ENCODE measurements at regions not wholly inside any gene's neighbourhood (a gene's known extent, or its start where the extent isn't known, plus 50 kb on each side); places are given as distances from the start of the nearest gene placed in this dataset.
A peak's percentile ranks its signal among the peaks of the same experiment; 100 is the strongest.

DNA sequence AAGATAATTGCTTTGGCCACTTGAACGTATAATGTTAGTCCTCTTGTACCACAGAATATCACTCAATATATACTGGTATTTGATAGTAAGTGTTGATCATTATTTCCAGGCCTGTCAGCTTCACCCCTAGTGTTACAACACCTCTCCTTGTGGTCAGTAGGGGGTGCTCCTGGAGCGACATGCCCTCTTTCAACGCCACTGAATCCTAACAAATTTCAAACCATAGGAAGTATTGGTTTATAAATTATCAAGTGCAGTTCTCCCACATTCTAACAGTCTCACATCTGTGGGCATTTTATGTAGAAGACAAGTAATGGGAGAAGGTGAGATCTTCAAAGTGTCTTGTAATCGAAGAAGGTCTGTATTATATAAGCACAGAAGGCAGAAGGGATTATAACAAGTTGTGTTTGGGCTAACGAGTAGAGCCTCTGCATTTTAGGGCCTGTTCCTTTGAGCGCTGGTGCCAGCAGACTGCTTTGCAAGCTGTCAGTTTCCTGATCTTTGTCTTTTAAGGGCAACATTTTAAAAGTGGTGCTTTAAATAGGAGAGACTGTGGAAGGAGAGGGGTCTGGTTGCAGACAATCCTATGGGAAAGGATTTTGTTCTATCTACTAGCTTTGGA lies 57.1 kb upstream of the CEP162 start:
- no peak overlapping the region for H3K27ac ChIP-seq
- TF ChIP-seq EP300 (IDR thresholded peaks at IDR 0.05) (no peak), POLR2AphosphoS5 (IDR thresholded peaks at IDR 0.05) (no peak), POLR2A (IDR thresholded peaks at IDR 0.05) (no peak)
- TF ChIP-seq, protein P1, sequence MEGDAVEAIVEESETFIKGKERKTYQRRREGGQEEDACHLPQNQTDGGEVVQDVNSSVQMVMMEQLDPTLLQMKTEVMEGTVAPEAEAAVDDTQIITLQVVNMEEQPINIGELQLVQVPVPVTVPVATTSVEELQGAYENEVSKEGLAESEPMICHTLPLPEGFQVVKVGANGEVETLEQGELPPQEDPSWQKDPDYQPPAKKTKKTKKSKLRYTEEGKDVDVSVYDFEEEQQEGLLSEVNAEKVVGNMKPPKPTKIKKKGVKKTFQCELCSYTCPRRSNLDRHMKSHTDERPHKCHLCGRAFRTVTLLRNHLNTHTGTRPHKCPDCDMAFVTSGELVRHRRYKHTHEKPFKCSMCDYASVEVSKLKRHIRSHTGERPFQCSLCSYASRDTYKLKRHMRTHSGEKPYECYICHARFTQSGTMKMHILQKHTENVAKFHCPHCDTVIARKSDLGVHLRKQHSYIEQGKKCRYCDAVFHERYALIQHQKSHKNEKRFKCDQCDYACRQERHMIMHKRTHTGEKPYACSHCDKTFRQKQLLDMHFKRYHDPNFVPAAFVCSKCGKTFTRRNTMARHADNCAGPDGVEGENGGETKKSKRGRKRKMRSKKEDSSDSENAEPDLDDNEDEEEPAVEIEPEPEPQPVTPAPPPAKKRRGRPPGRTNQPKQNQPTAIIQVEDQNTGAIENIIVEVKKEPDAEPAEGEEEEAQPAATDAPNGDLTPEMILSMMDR (IDR thresholded peaks at IDR 0.05) = peak in 1 of 4 experiments; percentile 22
- H3K36me3 ChIP-seq = no peaks in the 10 kb centered on the region
- no peak for ATAC-seq
- H3K27me3 ChIP-seq = no peaks in the 10 kb centered on the region
- no peak overlapping the region for H3K4me3 ChIP-seq
- WGBS, 2 donors (ENCODE audit: low coverage in 1 of 2) = 25 to 41% methylated on average over 6 of the region's 6 CpGs
- peaks cover 0 to 2% (median 0%) of the 10 kb centered on the region in 3 donors for H3K9me3 ChIP-seq
- no peaks in the 10 kb centered on the region for H3K4me1 ChIP-seq

DNA sequence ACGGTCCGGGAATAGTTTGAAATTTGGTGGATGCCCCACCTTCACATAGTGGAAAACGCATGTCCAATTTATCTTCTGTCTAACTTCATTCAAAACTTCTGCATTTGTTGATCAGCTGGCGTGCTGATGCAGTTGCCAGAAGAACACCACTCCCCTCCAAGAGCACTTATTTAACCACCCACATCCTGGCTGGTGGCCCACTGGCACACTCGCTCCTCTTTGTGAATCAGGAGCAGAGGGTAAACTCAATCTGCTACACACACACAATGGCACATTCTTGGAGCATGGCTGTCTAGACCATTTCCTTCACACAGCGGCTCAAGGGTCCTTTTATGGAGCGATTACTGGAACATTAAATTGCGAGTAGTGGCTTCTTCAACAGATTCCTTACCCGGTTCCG lies 55.1 kb upstream of the CEP162 start:
- ATAC-seq = no peak
- Histone ChIP-seq H3K27ac (no peak overlapping the region), H3K4me1 (no peaks in the 10 kb centered on the region), H3K9me3 (no peaks in the 10 kb centered on the region), H3K36me3 (no peaks in the 10 kb centered on the region), H3K27me3 (no peaks in the 10 kb centered on the region), H3K4me3 (no peak overlapping the region)
- WGBS, 2 donors (ENCODE audit: low coverage in 1 of 2) = 51 to 80% methylated on average over 5 to 10 of the region's 10 CpGs
- TF ChIP-seq EP300 (IDR thresholded peaks at IDR 0.05) = no peak
- TF ChIP-seq POLR2AphosphoS5 (IDR thresholded peaks at IDR 0.05) = no peak
- TF ChIP-seq, protein P1 (IDR thresholded peaks at IDR 0.05) = no peak
- TF ChIP-seq POLR2A (IDR thresholded peaks at IDR 0.05) = no peak

DNA sequence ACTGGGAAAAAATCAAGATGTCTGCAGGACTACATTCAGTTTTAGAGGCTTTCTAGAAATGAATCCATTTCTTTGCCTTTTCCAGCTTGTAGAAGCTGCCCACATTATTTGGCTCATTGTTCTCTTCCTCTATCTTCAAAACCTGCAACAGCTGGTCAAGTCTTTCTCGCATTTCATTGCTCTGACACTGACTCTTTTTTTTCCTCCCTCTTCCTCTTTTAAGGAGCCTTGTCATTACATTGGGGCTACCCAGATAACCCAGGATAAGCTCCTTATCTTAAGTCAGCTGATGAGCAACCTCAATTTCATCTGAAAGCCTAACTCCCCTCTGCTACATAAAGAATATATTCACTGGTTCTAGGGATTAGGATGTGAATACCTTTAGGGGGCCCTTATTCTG lies 53.2 kb upstream of the CEP162 start:
- no peaks in the 10 kb centered on the region for H3K36me3 ChIP-seq
- TF ChIP-seq POLR2A (IDR thresholded peaks at IDR 0.05) (no peak), EP300 (IDR thresholded peaks at IDR 0.05) (no peak), POLR2AphosphoS5 (IDR thresholded peaks at IDR 0.05) (no peak)
- TF ChIP-seq, protein P1 (IDR thresholded peaks at IDR 0.05) = no peak
- no peaks in the 10 kb centered on the region for H3K4me1 ChIP-seq
- H3K27me3 ChIP-seq = no peaks in the 10 kb centered on the region
- 91% methylated on average over 1 of the region's 1 CpG; no CpG with 5 or more reads in 1 of the 2 donors for WGBS, 2 donors (ENCODE audit: low coverage in 1 of 2)
- no peaks in the 10 kb centered on the region for H3K9me3 ChIP-seq
- H3K4me3 ChIP-seq = no peak overlapping the region
- no peak overlapping the region for H3K27ac ChIP-seq
- no peak for ATAC-seq

DNA sequence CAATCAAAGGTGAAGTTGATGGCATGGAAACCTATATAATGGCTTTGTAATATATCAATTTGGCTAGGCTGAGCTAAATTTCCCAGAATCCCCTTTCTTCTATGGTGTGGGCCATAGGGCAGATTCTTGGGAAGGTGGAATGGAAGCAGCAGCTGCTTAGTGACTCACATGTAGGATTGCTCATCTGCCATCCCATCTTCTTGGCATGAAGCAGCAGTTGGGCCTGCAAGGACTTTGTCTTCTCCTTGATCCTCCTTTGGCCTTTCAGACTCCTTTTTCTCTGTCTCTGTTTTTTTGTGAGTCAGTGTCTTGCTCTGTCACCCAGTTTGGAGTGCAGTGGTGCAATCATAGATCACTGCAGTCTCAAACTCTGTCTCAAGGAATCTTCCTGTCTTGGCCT lies 52.6 kb upstream of the CEP162 start:
- H3K27me3 ChIP-seq = no peaks in the 10 kb centered on the region
- H3K27ac ChIP-seq = no peak overlapping the region
- H3K4me3 ChIP-seq = no peak overlapping the region
- H3K36me3 ChIP-seq = no peaks in the 10 kb centered on the region
- no peaks in the 10 kb centered on the region for H3K9me3 ChIP-seq
- no peaks in the 10 kb centered on the region for H3K4me1 ChIP-seq
- ATAC-seq = no peak
- TF ChIP-seq POLR2A (IDR thresholded peaks at IDR 0.05) (no peak), POLR2AphosphoS5 (IDR thresholded peaks at IDR 0.05) (no peak), EP300 (IDR thresholded peaks at IDR 0.05) (no peak)
- TF ChIP-seq, protein P1 (IDR thresholded peaks at IDR 0.05) = no peak

DNA sequence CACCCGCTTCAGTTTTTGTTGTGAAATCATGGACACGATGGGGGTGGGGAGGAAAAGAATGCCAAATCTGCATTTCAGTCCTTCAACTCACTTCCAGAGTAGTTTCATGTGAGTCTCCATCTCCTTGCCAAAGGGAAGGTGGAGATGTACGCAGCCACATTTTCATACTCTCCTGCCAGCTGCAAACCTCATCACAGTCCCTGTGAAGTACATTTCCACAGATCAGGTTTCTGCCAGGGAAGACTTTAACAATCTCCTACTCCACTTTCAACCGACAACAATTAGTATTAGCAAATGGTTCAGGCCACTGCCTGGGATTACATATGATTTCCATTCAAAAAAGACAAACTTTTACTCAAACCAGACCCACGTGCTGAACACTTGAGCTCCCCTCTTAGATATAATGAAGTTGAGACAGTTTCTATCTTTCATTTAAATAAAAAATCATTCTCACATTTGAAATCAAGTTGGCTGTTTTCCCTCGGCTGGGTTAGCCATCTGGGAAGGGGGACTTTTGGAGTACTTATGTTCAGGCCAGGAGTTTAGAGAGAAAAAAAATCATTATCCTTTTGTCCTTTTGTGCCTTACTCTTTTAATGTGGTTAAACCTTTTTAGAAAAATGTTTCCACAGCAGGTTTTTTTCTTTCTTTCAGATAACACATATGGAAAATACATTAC lies 51.0 kb upstream of the CEP162 start:
- Histone ChIP-seq H3K9me3 (no peaks in the 10 kb centered on the region), H3K27me3 (no peaks in the 10 kb centered on the region), H3K4me1 (no peaks in the 10 kb centered on the region), H3K36me3 (no peaks in the 10 kb centered on the region), H3K4me3 (no peak overlapping the region), H3K27ac (no peak overlapping the region)
- 30 to 46% methylated on average over 5 to 6 of the region's 6 CpGs for WGBS, 2 donors (ENCODE audit: low coverage in 1 of 2)
- no peak for ATAC-seq
- TF ChIP-seq POLR2AphosphoS5 (IDR thresholded peaks at IDR 0.05) = no peak
- no peak for TF ChIP-seq EP300 (IDR thresholded peaks at IDR 0.05)
- TF ChIP-seq, protein P1 (IDR thresholded peaks at IDR 0.05) = no peak
- TF ChIP-seq POLR2A (IDR thresholded peaks at IDR 0.05) = no peak

Data from gastroesophageal sphincter (tissue), 4 donors.